GM06990 (cell line): ENCODE measurements at regions not wholly inside any gene's neighbourhood (a gene's known extent, or its start where the extent isn't known, plus 50 kb on each side); places are given as distances from the start of the nearest gene placed in this dataset.
A peak's percentile ranks its signal among the peaks of the same experiment; 100 is the strongest.
"Not testable (repeated sequence)": the region's sequence is repeated elsewhere in the genome, so short reads cannot be mapped to it uniquely, and the experiment has no call there.

Experiments used
- DNase-seq: peaks from one replicate; pipeline ENCODE4 v3.0.0-alpha.2; 2011; ENCODE audit not compliant: insufficient read length; ENCODE audit errors: extremely low read depth
- H3K27me3 ChIP-seq: replicated peaks from 2 replicates; pipeline ENCODE4 v1.6.0; 2011; ENCODE audit warnings: low read length; ENCODE audit not compliant: control insufficient read depth, insufficient read depth
- H3K36me3 ChIP-seq: 2 replicates; pipeline ENCODE4 v1.5.1; 2011; ENCODE audit warnings: low read length; ENCODE audit not compliant: control insufficient read depth, insufficient read depth
- H3K4me3 ChIP-seq: replicated peaks from 2 replicates; pipeline ENCODE4 v1.5.1; 2011; ENCODE audit warnings: low read depth, mild to moderate bottlenecking, control low read depth, low read length
- CTCF ChIP-seq: IDR thresholded peaks from 2 replicates; pipeline ENCODE4 v1.5.1; 2011; ENCODE audit warnings: low read length, control low read depth, mild to moderate bottlenecking, inconsistent platforms; ENCODE audit not compliant: insufficient read depth, poor library complexity, severe bottlenecking

DNA sequence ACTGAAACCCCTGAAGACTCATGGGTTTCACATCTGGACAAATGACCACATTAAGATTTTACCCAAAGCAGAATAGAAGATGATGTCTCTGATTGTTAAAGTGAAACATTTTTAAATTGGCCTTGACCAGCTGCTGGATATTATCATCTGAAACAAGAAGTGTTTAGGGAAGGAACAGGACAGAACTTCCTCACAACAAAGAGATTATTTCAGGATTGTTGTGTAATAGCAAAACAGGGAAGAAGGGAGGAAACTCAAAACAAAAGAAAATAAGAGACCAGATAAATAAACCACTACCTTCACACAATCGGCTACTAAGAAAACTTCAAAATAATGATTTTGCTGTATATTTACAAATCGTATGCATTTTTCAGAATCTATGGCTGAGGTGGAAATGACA is 319.2 kb upstream of the API5 start:
- H3K36me3 ChIP-seq, result no peaks in the 10 kb centered on the region
- no peak for TF ChIP-seq CTCF
- no peak overlapping the region for H3K4me3 ChIP-seq
- H3K27me3 ChIP-seq, result no peaks in the 10 kb centered on the region
- DNase-seq, result no peak

- Histone ChIP-seq H3K4me3 (no peak overlapping the region), H3K36me3 (no peaks in the 10 kb centered on the region), H3K27me3 (no peaks in the 10 kb centered on the region)
- DNase-seq, result no peak
- no peak for TF ChIP-seq CTCF
Observed at GRCh38 chr11:42996421-42997307, 315.1 kb upstream of the API5 start.

- not testable (repeated sequence) for H3K36me3 ChIP-seq, H3K27me3 ChIP-seq, H3K4me3 ChIP-seq, DNase-seq
Observed at GRCh38 chr11:43004879-43005278, 306.9 kb upstream of the API5 start.

DNA sequence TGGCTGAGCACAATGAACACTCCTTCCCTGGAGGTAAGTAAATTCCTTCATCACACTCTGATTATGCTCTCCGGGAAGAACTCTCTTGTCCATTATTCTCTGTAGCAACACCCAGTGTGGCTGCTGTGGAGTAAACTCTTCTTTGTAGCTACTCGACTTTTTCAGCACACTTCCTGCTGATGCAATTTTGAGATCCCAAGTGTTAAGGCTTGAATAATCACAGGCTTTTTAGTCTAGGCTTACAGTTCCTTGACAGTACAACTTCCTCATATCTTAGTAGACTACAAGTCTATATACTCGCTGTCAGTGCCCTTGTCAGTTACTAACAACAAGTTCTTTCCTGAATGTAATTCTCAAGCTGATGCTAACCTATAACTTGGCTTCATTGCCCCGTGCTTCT is 301.8 kb upstream of the API5 start:
- TF ChIP-seq CTCF, result no peak
- no peaks in the 10 kb centered on the region for H3K36me3 ChIP-seq
- no peaks in the 10 kb centered on the region for H3K27me3 ChIP-seq
- no peak for DNase-seq
- H3K4me3 ChIP-seq, result no peak overlapping the region

- Histone ChIP-seq H3K36me3 (no peaks in the 10 kb centered on the region), H3K27me3 (no peaks in the 10 kb centered on the region), H3K4me3 (no peak overlapping the region)
- TF ChIP-seq CTCF, result no peak
- DNase-seq, result no peak
Observed at GRCh38 chr11:43012606-43013005, 299.2 kb upstream of the API5 start.

- TF ChIP-seq CTCF, result peak; percentile 65
- no peak for DNase-seq
- no peaks in the 10 kb centered on the region for H3K27me3 ChIP-seq
- H3K4me3 ChIP-seq, result no peak overlapping the region
- H3K36me3 ChIP-seq, result no peaks in the 10 kb centered on the region
Observed at GRCh38 chr11:43021466-43021865, 290.3 kb upstream of the API5 start.
